Immature natural killer cell (primary cell): ENCODE measurements at regions not wholly inside any gene's neighbourhood (a gene's known extent, or its start where the extent isn't known, plus 50 kb on each side); places are given as distances from the start of the nearest gene placed in this dataset.
"Not testable (repeated sequence)": the region's sequence is repeated elsewhere in the genome, so short reads cannot be mapped to it uniquely, and the experiment has no call there.

Experiments
- DNase-seq, 3 donors: peaks; one replicate each; pipeline ENCODE4 v3.0.0; 2022; ENCODE audit warnings: mixed read lengths in 1 of 3
- H3K27ac Mint-ChIP-seq, 6 donors: one replicate each; pipeline ENCODE4 v1.8.0; 2020; ENCODE audit warnings: mixed read lengths in 6 of 6, mild to moderate bottlenecking in 5 of 6, inconsistent platforms in 4 of 6, moderate library complexity in 3 of 6
- H3K27me3 Mint-ChIP-seq, 3 donors: one replicate each; pipeline ENCODE4 v1.8.0; 2020 to 2021; ENCODE audit warnings: low read depth in 3 of 3, mild to moderate bottlenecking in 3 of 3, mixed read lengths in 3 of 3, moderate library complexity in 3 of 3, inconsistent platforms in 1 of 3
- H3K36me3 Mint-ChIP-seq, 3 donors: one replicate each; pipeline ENCODE4 v1.8.0; 2020; ENCODE audit warnings: mixed read lengths in 3 of 3, inconsistent platforms in 2 of 3, mild to moderate bottlenecking in 2 of 3
- H3K4me1 Mint-ChIP-seq, 2 donors: one replicate each; pipeline ENCODE4 v1.8.0; 2020; ENCODE audit warnings: inconsistent platforms in 2 of 2, mild to moderate bottlenecking in 2 of 2, mixed read lengths in 2 of 2, moderate library complexity in 1 of 2
- H3K4me3 Mint-ChIP-seq, 5 donors: one replicate each; pipeline ENCODE4 v1.8.0; 2020; ENCODE audit warnings: mild to moderate bottlenecking in 5 of 5, mixed read lengths in 5 of 5, inconsistent platforms in 3 of 5, moderate library complexity in 3 of 5
- H3K9me3 Mint-ChIP-seq, 6 donors: one replicate each; pipeline ENCODE4 v1.8.0; 2020; ENCODE audit warnings: mild to moderate bottlenecking in 6 of 6, mixed read lengths in 6 of 6, inconsistent platforms in 4 of 6, moderate library complexity in 3 of 6

DNA sequence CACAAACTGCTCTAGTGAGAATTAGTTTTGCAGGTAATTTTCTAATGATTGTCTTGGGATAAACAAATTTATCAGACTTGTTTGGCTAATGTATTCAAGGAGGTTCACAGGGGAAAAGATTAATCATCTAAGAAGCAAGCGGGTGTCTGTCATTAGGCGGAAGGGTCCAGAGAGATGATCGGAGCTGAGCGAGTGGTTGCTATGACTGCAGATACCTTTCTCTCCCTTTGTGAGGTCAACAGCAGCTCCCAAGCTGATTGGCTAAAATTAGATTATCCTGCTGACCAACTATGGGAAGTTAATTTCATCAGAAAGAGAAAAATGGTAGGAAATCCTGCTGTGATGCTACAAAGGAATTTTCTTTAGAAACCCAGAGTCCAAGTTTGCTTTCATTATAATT lies 276.0 kb downstream of the SOX2 start:
- peaks cover 3 to 13% (median 7%) of the 10 kb centered on the region in 6 donors for H3K9me3 Mint-ChIP-seq
- H3K27ac Mint-ChIP-seq: no peak overlapping the region
- no peak for DNase-seq
- H3K27me3 Mint-ChIP-seq: peaks cover 0 to 3% (median 2%) of the 10 kb centered on the region in 3 donors
- no peak overlapping the region for H3K4me3 Mint-ChIP-seq
- H3K36me3 Mint-ChIP-seq: no peaks in the 10 kb centered on the region
- no peaks in the 10 kb centered on the region for H3K4me1 Mint-ChIP-seq

DNA sequence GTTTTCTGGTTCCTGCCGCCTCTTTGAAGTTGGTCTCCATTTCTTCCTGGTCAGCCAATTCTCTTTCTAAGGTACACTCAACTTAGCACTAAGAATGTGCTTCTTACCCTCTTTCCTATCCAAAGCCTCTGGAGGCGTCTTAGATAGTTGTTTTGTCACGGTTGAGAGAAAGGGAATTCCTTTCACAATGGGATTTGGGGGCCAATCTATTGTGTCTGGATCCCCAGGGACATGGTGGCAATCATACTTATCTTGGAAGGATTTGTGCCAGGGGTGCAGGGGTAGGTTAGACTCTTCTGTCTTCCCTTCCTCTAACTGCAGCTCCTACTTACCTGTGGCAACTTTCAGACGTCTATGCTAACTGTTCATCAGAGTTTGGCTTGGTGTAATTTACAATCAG lies 287.1 kb downstream of the SOX2 start:
- H3K27ac Mint-ChIP-seq: no peak overlapping the region
- no peaks in the 10 kb centered on the region for H3K27me3 Mint-ChIP-seq
- H3K36me3 Mint-ChIP-seq: no peaks in the 10 kb centered on the region
- H3K4me1 Mint-ChIP-seq: no peaks in the 10 kb centered on the region
- DNase-seq: no peak
- H3K4me3 Mint-ChIP-seq: no peak overlapping the region
- peaks cover 2 to 14% (median 10%) of the 10 kb centered on the region in 6 donors for H3K9me3 Mint-ChIP-seq

DNA sequence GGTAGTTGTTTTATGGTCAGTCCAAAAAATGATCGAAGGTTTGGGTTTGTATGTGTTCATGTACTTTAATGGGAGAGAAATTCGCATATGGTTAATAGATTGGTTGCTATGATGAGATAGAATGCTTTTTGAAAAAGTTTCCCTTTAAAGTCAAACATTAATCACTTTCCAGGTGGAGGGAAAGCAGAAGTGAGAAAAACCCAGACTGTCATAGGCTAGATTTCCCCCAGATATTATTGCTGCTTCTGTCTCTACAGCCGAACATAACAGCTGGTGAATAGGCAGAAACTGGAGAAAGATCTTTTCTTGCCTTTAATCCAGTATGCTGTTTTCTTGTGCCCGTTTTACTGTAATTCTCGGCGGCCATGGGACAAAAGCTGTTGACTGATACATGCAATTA lies 287.6 kb downstream of the SOX2 start:
- Mint-ChIP-seq H3K36me3 (no peaks in the 10 kb centered on the region), H3K9me3 (peaks cover 2 to 14% (median 10%) of the 10 kb centered on the region in 6 donors), H3K27ac (no peak overlapping the region), H3K4me3 (no peak overlapping the region), H3K4me1 (no peaks in the 10 kb centered on the region), H3K27me3 (peaks cover 0 to under 1% (median 0%) of the 10 kb centered on the region in 3 donors)
- no peak for DNase-seq

DNA sequence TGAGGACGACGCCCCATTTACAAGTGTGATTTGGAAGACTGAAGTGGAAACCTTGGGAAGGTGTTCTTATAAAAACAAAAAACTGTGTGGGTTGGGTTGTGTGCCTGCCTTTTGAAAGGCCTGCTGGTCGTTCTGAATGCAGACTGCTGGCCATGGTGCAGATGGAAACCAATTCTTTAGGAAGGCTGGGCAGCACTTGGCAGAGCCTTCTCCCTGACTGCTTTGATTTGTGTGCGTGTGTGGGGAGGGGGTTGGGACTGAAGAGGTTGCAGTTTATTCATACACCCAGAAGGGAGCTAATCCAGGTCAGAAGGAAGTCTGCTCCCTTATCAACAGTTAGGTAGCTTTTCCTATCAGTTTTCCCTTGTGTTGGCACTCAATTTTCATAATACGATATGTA lies 288.7 kb downstream of the SOX2 start:
- peaks cover 0 to 3% (median 0%) of the 10 kb centered on the region in 3 donors for H3K27me3 Mint-ChIP-seq
- H3K9me3 Mint-ChIP-seq: peaks cover 2 to 18% (median 8%) of the 10 kb centered on the region in 6 donors
- no peaks in the 10 kb centered on the region for H3K36me3 Mint-ChIP-seq
- DNase-seq: no peak
- no peak overlapping the region for H3K27ac Mint-ChIP-seq
- no peak overlapping the region for H3K4me3 Mint-ChIP-seq
- H3K4me1 Mint-ChIP-seq: no peaks in the 10 kb centered on the region

DNA sequence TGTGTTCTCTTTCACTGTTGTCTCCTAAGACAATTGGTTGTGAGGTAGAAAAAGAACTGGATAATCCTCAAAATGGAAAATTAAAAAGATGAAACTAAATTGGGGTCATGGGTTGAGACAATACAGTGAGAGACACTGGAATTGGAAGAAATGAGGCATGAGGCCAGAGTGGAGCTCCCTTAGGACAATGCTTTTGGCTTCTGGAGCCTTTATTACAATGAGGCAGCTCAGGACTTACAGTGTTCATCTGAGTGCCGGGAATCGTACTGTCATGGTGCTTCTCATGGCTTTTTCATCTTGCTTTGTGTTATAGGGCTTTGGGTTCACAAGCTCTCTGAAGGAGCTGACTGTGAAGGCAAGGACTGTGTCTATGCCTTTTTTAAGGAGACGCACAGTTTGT lies 293.5 kb downstream of the SOX2 start:
- Mint-ChIP-seq H3K9me3 (peaks cover 2 to 34% (median 11%) of the 10 kb centered on the region in 6 donors), H3K27ac (no peak overlapping the region), H3K4me1 (no peaks in the 10 kb centered on the region), H3K36me3 (no peaks in the 10 kb centered on the region), H3K27me3 (peaks cover 0 to 6% (median 0%) of the 10 kb centered on the region in 3 donors), H3K4me3 (no peak overlapping the region)
- DNase-seq: no peak

DNA sequence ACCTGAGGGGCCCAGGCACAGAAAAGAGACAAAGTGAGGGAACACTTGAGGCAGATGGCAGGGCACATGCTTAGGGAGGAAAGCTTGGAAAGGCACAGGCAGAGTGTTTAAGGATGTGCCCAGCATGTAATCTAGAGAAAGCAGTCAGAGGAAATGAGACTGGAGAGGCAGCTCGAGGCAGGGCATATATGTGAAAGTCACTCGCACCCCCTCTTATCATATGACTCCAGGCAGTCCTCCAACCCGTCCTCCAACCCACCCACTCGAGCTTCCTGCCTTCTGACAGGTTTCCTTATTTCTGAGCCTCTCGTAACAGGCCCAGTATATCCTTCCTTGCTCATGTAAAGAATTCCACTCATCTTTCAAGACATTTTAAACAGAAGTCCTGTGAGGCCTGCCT lies 294.0 kb downstream of the SOX2 start:
- H3K4me1 Mint-ChIP-seq: no peaks in the 10 kb centered on the region
- H3K9me3 Mint-ChIP-seq: peaks cover 2 to 34% (median 11%) of the 10 kb centered on the region in 6 donors
- no peak for DNase-seq
- H3K4me3 Mint-ChIP-seq: no peak overlapping the region
- no peaks in the 10 kb centered on the region for H3K36me3 Mint-ChIP-seq
- no peak overlapping the region for H3K27ac Mint-ChIP-seq
- peaks cover 0 to 6% (median 0%) of the 10 kb centered on the region in 3 donors for H3K27me3 Mint-ChIP-seq

DNA sequence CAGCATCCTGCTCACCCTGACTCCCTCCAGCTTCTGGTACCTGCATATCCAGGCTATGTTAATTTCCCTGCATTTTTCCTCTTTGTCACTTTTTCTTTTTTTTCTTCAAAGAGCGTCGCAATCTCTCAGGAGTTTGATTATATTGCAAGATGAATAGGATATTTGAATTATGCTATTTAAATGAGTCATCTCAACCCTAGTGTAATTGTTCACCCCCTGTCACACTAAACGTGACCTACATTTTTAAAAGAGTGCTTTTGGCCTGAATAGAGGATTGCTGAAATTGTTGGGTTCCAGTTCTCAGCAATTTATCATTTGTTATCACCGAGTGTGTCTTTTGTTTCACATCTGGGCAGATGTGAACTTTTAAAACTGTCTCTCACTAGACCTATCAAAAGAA lies 294.7 kb downstream of the SOX2 start:
- Mint-ChIP-seq H3K27me3 (peaks cover 0 to 6% (median 0%) of the 10 kb centered on the region in 3 donors), H3K4me1 (no peaks in the 10 kb centered on the region), H3K27ac (no peak overlapping the region), H3K36me3 (no peaks in the 10 kb centered on the region), H3K4me3 (no peak overlapping the region), H3K9me3 (peaks cover 2 to 34% (median 11%) of the 10 kb centered on the region in 6 donors)
- no peak for DNase-seq

DNA sequence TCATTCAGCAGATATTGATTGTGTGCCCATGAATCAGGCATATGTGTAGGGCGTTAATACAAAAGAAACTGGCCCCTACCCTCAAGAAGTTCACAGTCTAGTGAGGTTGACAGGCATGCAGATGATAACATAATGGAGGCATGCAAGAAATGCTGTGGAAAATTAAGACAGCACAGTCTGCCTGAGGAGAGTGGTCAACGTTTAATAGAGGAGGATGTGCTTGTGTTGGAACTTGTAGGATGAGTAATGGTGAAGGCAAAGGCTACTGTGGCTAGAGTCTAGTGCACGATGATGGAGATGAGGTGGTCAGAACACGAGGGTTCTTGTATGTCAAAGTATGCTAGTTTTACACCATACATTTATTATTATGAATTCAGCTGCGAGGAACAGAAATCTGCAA lies 295.7 kb downstream of the SOX2 start:
- Mint-ChIP-seq H3K4me3 (no peak overlapping the region), H3K27ac (no peak overlapping the region), H3K36me3 (no peaks in the 10 kb centered on the region), H3K9me3 (peaks cover 2 to 36% (median 11%) of the 10 kb centered on the region in 6 donors), H3K27me3 (peaks cover 0 to 6% (median 0%) of the 10 kb centered on the region in 3 donors), H3K4me1 (no peaks in the 10 kb centered on the region)
- DNase-seq: no peak

DNA sequence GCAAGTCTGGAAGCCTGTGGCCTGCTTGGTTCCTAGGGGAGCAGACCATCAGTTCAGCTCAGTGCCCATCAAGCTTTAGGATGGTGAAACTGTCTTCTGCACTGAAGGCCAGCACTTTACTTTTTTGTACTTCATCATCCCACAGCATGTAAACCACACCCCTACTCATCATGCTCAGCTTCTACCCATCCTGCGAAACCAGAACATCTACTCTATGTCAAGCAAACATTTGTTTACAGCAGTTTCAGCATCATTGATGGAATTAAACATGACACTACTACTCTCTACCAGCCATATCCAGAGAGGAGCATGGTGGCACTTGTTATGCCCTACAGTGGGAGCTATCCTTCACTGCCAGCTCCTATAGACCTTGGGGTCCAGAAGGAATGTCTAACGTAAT lies 306.6 kb downstream of the SOX2 start:
- H3K9me3 Mint-ChIP-seq: peaks cover 3 to 25% (median 9%) of the 10 kb centered on the region in 6 donors
- no peak overlapping the region for H3K27ac Mint-ChIP-seq
- H3K27me3 Mint-ChIP-seq: no peaks in the 10 kb centered on the region
- H3K4me1 Mint-ChIP-seq: no peaks in the 10 kb centered on the region
- no peak for DNase-seq
- no peak overlapping the region for H3K4me3 Mint-ChIP-seq
- no peaks in the 10 kb centered on the region for H3K36me3 Mint-ChIP-seq

DNA sequence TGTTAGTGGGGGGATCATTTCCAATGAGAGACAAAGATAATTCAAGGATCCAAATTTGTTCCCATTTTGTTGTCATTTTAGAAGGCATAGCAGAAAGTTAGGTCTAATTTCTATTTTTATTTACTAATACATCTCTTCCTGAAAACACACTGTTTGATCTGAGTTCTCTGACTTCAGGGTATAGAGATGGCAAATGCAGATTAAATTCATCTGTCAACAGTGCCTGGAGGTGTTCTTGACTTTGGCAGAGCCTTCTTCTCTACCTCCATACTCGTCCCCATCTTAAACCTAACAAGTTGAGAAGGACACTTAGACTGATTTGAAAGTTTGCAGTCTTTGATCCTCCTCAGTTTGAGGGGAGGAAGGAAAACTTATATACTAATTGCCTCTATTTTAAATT lies 308.2 kb downstream of the SOX2 start:
- H3K9me3 Mint-ChIP-seq: peaks cover 3 to 30% (median 11%) of the 10 kb centered on the region in 6 donors

DNA sequence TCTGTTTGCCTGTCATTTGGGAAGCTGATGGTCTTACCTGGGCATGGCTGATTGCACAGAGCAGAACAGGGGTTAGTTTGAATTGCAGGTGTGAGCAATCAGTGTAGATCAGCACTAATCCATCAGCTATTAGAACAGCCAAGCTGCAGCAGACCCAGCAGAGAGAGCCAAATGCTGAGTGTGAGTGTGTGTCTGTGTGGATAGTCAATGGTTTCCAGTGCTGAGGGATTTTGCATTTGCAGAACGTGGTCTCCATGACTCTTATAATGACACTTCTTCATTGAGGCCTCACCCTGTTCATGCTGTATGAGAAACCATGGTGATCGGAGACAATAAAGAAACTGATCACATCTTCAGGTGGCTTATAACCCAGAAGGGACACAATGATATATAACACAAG lies 312.1 kb downstream of the SOX2 start:
- no peak overlapping the region for H3K4me3 Mint-ChIP-seq
- no peaks in the 10 kb centered on the region for H3K4me1 Mint-ChIP-seq
- no peak for DNase-seq
- peaks cover 0 to 27% (median 10%) of the 10 kb centered on the region in 6 donors for H3K9me3 Mint-ChIP-seq
- H3K27ac Mint-ChIP-seq: no peak overlapping the region
- H3K27me3 Mint-ChIP-seq: peaks cover 0 to 3% (median 2%) of the 10 kb centered on the region in 3 donors
- no peaks in the 10 kb centered on the region for H3K36me3 Mint-ChIP-seq

More for the DNA sequence above, 308.2 kb downstream of the SOX2 start:
- Mint-ChIP-seq H3K27me3 (no peaks in the 10 kb centered on the region), H3K4me1 (no peaks in the 10 kb centered on the region), H3K27ac (no peak overlapping the region), H3K4me3 (no peak overlapping the region), H3K36me3 (no peaks in the 10 kb centered on the region)
- no peak for DNase-seq

DNA sequence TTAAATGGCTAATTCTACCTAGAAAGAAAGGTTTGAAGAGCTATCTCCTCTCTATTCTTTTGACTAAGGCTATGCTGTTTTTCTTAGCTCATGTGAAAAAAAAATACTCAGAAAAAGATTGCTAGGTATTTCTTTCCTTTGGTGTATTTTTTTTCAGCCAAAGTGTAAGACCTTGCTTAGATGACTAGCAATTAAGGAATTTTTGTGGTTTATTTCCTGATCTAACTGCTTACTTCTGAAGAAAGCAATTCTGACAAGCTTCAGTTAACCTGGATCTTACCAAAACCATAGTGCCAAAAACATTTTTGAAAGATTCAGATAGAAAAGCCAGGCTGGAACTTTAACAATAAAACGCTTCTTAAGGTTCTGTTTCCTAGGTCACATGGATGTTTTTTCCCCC lies 315.6 kb downstream of the SOX2 start:
- Mint-ChIP-seq H3K4me3 (no peak overlapping the region), H3K36me3 (no peaks in the 10 kb centered on the region), H3K27me3 (peaks cover 0 to 3% (median 3%) of the 10 kb centered on the region in 3 donors), H3K9me3 (peaks cover 0 to 14% (median 6%) of the 10 kb centered on the region in 6 donors), H3K27ac (no peak overlapping the region), H3K4me1 (no peaks in the 10 kb centered on the region)
- DNase-seq: no peak

DNA sequence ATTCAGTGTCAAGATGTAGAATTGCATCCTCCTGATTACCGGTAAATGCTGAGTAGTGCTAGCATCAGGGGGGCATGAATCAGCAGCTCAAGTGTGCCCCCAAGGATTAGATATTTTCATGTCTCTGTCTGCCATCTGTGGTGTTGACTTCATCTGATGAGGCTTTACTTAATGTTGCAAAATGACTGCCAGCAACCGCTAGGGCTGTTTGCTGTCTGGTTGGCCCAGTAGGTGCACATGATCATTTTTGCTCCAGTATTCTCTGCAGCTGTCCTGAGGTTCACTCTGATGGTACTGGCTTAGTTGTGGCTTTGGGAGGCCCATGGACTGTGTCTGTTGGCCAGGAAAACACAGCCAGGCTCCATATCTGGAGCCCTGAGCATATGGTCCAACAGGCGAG lies 316.4 kb downstream of the SOX2 start:
- Mint-ChIP-seq H3K36me3 (no peaks in the 10 kb centered on the region), H3K9me3 (peaks cover under 1 to 11% (median 6%) of the 10 kb centered on the region in 6 donors), H3K27me3 (peaks cover 0 to 3% (median 3%) of the 10 kb centered on the region in 3 donors), H3K27ac (no peak overlapping the region), H3K4me3 (no peak overlapping the region), H3K4me1 (no peaks in the 10 kb centered on the region)
- DNase-seq: no peak

DNA sequence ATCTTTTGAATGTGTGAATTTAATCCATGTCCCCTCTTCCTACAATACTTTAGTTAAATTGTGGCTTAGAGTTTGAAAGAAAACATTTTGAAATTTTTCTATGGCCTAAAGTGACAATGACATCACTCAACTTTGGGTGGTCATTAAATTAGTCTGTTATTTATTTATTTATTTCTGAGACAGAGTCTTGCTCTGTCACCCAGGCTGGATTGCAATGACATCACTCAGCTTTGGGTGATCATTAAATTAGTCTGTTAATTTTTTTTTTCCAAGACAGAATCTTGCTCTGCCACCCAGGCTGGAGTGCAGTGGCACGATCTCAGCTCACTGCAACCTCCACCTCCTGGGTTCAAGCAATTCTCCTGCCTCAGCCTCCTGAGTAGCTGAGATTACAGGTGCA lies 322.5 kb downstream of the SOX2 start:
- not testable (repeated sequence) for DNase-seq, H3K27ac Mint-ChIP-seq, H3K4me3 Mint-ChIP-seq, H3K27me3 Mint-ChIP-seq, H3K4me1 Mint-ChIP-seq, H3K36me3 Mint-ChIP-seq
- H3K9me3 Mint-ChIP-seq: peaks cover 6 to 31% (median 12%) of the 10 kb centered on the region in 6 donors

DNA sequence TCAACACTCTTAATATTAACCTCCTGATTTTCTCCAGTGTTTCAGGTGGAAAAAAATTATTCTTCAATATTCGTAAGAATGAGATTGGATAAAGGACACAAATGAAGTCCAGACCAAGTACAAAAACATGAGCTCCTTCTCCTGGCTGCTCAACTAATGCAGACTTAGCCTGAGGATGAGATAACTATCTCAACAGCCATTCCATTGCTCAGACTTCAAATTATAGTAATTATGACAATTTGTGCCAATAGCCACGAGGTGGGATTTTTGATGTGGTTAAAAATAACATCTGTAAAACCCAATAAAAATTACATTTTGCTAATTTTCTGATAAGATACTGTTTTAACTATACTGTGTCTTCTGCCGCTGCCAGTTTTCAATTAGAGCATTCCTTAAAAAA lies 323.6 kb downstream of the SOX2 start:
- Mint-ChIP-seq H3K9me3 (peaks cover 6 to 31% (median 12%) of the 10 kb centered on the region in 6 donors), H3K27me3 (peaks cover 0 to 3% (median 0%) of the 10 kb centered on the region in 3 donors), H3K27ac (no peak overlapping the region), H3K4me1 (no peaks in the 10 kb centered on the region), H3K4me3 (no peak overlapping the region), H3K36me3 (no peaks in the 10 kb centered on the region)
- no peak for DNase-seq
